ENCODE measurements at regions not wholly inside any gene's neighbourhood (a gene's known extent, or its start where the extent isn't known, plus 50 kb on each side); places are given as distances from the start of the nearest gene placed in this dataset.

DNA sequence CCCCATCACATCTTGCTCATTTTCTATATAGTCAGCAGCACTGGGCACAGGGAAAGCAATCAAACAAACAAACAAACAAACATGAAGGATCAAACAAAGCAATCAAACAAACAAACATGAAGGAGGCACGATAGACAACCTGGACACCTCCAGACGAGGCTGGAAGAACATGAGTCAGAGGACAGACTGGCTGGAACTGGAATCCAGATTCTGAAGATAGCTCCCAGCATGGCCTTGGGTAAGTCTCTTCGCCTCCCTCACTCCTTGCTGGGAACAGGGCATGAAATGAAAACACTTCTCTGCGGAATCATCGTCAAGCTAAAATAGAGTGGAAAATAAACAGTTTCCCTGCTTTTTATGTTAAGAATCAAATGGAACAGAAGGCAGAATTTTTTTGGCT lies 984.8 kb downstream of the VRK1 start:
- no peak for DNase-seq (ENCODE audit: low read depth)
- H3K4me3 ChIP-seq (ENCODE audit: low read depth, low read length) = no peak overlapping the region
- TF ChIP-seq, protein P1, sequence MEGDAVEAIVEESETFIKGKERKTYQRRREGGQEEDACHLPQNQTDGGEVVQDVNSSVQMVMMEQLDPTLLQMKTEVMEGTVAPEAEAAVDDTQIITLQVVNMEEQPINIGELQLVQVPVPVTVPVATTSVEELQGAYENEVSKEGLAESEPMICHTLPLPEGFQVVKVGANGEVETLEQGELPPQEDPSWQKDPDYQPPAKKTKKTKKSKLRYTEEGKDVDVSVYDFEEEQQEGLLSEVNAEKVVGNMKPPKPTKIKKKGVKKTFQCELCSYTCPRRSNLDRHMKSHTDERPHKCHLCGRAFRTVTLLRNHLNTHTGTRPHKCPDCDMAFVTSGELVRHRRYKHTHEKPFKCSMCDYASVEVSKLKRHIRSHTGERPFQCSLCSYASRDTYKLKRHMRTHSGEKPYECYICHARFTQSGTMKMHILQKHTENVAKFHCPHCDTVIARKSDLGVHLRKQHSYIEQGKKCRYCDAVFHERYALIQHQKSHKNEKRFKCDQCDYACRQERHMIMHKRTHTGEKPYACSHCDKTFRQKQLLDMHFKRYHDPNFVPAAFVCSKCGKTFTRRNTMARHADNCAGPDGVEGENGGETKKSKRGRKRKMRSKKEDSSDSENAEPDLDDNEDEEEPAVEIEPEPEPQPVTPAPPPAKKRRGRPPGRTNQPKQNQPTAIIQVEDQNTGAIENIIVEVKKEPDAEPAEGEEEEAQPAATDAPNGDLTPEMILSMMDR (IDR thresholded peaks at IDR 0.05; ENCODE audit: low read depth, low read length, missing control alignments) = no peak
- in situ Hi-C loops (cut with HindIII; ENCODE audit: low sequenced_read_pairs) = no loop called here

DNA sequence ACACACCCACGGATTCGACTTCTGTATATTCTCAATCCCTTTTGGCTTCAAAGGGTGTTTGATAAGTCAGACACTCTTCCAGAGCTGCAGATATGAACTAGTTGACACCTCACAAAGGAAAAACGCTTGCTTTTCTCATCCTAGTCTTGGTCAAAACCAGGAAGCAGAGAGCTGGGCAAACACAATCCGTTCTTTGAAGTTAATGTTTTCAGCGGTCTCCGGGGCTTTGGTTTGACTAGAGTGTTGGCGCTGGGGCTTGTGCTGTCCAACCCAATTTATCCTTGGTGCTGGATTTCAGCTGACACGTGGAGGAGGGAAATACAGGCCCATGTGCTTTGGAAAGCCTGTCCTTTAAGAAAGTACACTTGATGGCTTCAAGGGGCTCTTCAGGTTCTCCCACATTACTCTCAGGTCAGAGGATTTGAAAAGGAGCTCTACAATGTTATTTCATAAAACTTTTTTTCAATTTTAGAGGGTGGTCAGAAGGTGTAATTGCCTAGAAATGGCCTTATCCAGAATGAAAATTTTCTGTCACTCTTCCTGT lies 985.8 kb downstream of the VRK1 start:
- in situ Hi-C loops (cut with HindIII; ENCODE audit: low sequenced_read_pairs) = no loop called here
- no peak overlapping the region for H3K4me3 ChIP-seq (ENCODE audit: low read depth, low read length)
- no peak for DNase-seq (ENCODE audit: low read depth)
- TF ChIP-seq, protein P1 (IDR thresholded peaks at IDR 0.05; ENCODE audit: low read depth, low read length, missing control alignments) = no peak

DNA sequence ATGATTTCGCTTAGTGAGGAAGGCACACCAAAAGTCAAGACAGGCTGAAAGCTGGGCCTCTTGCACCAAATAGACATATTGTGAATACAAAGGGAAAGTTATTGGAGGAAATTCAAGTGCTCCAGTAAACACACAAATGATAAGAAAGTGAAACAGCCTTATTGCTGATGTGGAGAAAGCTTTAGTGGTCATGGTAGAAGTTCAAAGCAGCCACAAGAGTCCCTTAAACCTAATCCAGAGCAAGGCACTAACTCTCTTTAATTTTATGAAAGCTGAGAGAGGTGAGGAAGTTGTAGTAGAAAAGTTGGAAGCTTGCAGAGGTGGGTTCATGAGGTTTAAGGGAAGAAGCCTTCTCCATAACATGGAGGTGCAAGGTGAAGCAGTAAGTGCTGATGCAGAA lies 988.3 kb downstream of the VRK1 start:
- DNase-seq (ENCODE audit: low read depth) = no peak
- H3K4me3 ChIP-seq (ENCODE audit: low read depth, low read length) = no peak overlapping the region
- TF ChIP-seq, protein P1 (IDR thresholded peaks at IDR 0.05; ENCODE audit: low read depth, low read length, missing control alignments) = no peak
- in situ Hi-C loops (cut with HindIII; ENCODE audit: low sequenced_read_pairs) = no loop called here

DNA sequence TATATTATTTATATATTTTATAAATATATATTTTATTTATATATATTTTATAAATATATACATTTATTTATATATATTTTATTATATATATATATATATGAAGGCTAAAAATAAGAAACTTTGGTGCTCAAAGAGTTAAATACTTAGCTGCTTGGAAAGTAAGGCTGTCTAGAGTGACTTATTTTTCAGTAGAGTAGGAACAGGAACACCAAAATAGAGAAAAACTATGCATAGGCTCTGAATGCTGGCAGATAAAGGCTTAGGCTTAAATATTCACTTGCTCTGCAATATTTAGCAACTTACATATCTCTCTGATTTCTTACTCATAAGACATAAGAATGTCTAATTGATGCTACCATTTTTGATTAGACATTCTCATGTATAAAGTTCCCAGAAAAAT lies 991.2 kb downstream of the VRK1 start:
- TF ChIP-seq, protein P1 (IDR thresholded peaks at IDR 0.05; ENCODE audit: low read depth, low read length, missing control alignments) = no peak
- H3K4me3 ChIP-seq (ENCODE audit: low read depth, low read length) = no peak overlapping the region
- in situ Hi-C loops (cut with HindIII; ENCODE audit: low sequenced_read_pairs) = no loop called here
- no peak for DNase-seq (ENCODE audit: low read depth)

DNA sequence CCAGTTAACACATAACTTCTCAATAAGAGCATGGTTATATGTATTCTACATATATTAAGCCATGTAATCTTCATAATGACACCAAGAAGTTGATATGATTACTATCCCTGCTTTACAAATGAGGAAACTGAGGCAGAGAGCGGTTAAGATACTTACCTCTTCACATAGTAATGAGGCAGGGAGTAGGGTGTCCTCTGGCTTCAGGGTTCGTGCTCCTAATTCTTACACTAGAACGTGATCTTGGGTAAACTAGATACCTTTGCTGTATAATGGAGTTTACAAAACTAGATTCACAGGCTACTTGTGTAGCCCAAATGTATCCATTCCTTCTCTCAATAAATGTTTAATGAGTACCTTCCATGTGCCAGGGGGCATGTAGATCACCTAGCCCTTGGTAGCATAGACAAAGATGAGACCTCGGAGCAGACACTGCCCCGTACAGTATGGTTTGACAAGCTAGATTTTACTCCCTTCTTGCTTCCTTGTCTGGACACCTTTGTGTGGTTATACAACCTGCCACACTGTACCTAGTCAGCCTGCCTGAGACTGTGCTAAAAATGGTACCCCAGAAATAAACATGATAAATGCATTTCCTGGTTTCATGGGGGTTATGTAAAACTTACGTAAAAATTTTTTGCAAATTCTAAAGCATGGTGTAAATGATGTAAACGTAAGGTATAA lies 991.8 kb downstream of the VRK1 start:
- no peak overlapping the region for H3K4me3 ChIP-seq (ENCODE audit: low read depth, low read length)
- no peak for DNase-seq (ENCODE audit: low read depth)
- TF ChIP-seq, protein P1 (IDR thresholded peaks at IDR 0.05; ENCODE audit: low read depth, low read length, missing control alignments) = no peak
- in situ Hi-C loops (cut with HindIII; ENCODE audit: low sequenced_read_pairs) = no loop called here

DNA sequence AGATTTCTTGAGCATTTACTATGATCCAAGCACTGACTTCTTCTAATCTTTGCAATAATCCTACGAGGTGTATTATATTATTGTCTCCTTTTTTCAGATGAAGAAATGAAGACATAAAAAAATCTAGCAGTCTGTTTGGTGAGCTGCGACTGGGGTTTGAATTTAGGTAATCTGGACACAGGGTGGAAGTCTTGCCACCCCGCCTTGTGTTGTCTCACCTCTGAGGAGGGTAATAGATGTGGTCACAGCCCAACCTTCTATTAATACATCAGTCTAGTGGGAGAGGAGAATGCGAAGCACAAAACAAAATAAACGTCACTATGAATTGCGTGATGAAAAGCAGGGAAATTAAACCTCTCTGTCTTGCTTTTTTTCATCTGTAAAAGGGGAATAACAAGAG lies 993.9 kb downstream of the VRK1 start:
- no peak for DNase-seq (ENCODE audit: low read depth)
- no peak overlapping the region for H3K4me3 ChIP-seq (ENCODE audit: low read depth, low read length)
- in situ Hi-C loops (cut with HindIII; ENCODE audit: low sequenced_read_pairs) = no loop called here
- TF ChIP-seq, protein P1 (IDR thresholded peaks at IDR 0.05; ENCODE audit: low read depth, low read length, missing control alignments) = no peak
